Transverse colon (tissue), 4 donors: ENCODE measurements at regions not wholly inside any gene's neighbourhood (a gene's known extent, or its start where the extent isn't known, plus 50 kb on each side); places are given as distances from the start of the nearest gene placed in this dataset.
"Not testable (repeated sequence)": the region's sequence is repeated elsewhere in the genome, so short reads cannot be mapped to it uniquely, and the experiment has no call there.

Experiments used
- DNase-seq: peaks from one replicate; pipeline ENCODE4 v3.0.0-alpha.2; 2019
- H3K27ac ChIP-seq, 4 donors: fragments of 200-600 bp; sonication (generic); 2 replicates each; pipeline ENCODE4 v1.5.1; 2016 to 2018; ENCODE audit warnings: inconsistent platforms in 4 of 4
- H3K27me3 ChIP-seq: fragments of 200-600 bp; sonication (generic); 2 replicates; pipeline ENCODE4 v1.5.1; 2017; ENCODE audit warnings: inconsistent platforms
- H3K36me3 ChIP-seq, 4 donors: fragments of 200-600 bp; sonication (generic); 2 replicates each; pipeline ENCODE4 v1.5.1; 2017 to 2019; ENCODE audit warnings: inconsistent platforms in 4 of 4
- H3K4me1 ChIP-seq, 4 donors: fragments of 200-600 bp; sonication (generic); 2 replicates each; pipeline ENCODE4 v1.5.1; 2017 to 2020; ENCODE audit warnings: inconsistent platforms in 4 of 4
- H3K4me3 ChIP-seq, 4 donors: fragments of 200-600 bp; sonication (generic); 1 replicate in 1 of 4; 2 replicates in 3 of 4; pipeline versions ENCODE4 v1.5.1 to v1.6.1; 2017 to 2019; ENCODE audit warnings: inconsistent platforms in 4 of 4
- H3K9me3 ChIP-seq, 2 donors: fragments of 200-600 bp; sonication (generic); 2 replicates each; pipeline ENCODE4 v1.5.1; 2017 to 2019; ENCODE audit warnings: inconsistent platforms in 2 of 2
- EP300 ChIP-seq: sonication (generic); formaldehyde crosslinking; IDR thresholded peaks from one replicate; pipeline ENCODE4 v1.6.1; 2017; ENCODE audit warnings: antibody characterized with exemption, low read depth
- POLR2A ChIP-seq: fragments of 450-650 bp; IDR thresholded peaks from one replicate; pipeline ENCODE4 v1.6.1; 2016; ENCODE audit warnings: antibody characterized with exemption, mild to moderate bottlenecking, moderate library complexity
- POLR2AphosphoS5 ChIP-seq, 3 donors: sonication (generic); formaldehyde crosslinking; IDR thresholded peaks; one replicate each; pipeline ENCODE4 v1.6.1; 2016; ENCODE audit warnings: antibody characterized with exemption in 3 of 3
- WGBS, 2 donors: methylation state at CpG; one replicate each; pipeline ENCODE4 v1.1.5; 2018; ENCODE audit warnings: low coverage in 1 of 2; 5-methylcytosine and 5-hydroxymethylcytosine counted together
- in situ Hi-C, 4 donors: fragments of 200-750 bp; cut with MboI; loops; one replicate each; pipeline versions ENCODE4 v1.15.0 to v1.15.1; 2017; ENCODE audit warnings: low sequenced_read_pairs in 3 of 4, low pct_ligation_motif_present in 1 of 4, low pct_unique_long_range_greater_than_20kb in 1 of 4
- intact Hi-C: fragments of 100-400 bp; cut with DNase I; formaldehyde crosslinking; loops from one replicate; pipeline ENCODE4 v1.15.1; 2023; ENCODE audit warnings: low total_unique reads
- TF ChIP-seq, protein P1 (sequence below), 5 experiments: fragments of 200-600 bp in 3 of 5; fragments of 450-650 bp in 2 of 5; sonication (generic) in 3 of 5; IDR thresholded peaks; 1 replicate in 2 of 5; 2 replicates in 3 of 5; pipeline ENCODE4 v1.5.1; 2016 to 2017; ENCODE audit warnings: antibody characterized with exemption in 5 of 5, inconsistent platforms in 3 of 5, mild to moderate bottlenecking in 2 of 5, moderate library complexity in 1 of 5

DNA sequence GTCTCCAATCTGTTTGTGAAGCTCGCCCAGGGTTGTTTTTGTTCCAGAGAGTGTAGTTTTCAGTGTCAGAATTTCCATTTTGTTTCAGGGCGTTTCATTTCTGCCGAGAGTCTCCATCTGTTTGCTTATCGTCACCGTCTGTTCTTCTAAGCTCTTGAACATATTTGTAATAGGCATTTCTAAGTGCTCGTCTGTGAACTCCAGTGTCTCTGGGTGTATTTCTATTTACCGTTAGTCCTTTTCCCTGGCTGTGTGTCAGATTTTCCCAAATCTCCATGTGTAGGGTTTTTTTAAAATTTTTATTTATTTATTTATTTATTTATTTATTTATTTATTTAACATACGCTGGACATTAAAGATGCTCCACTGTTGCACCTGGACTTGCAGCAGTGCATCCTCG is 62.5 kb upstream of the LRPAP1 start:
- H3K36me3 ChIP-seq, H3K9me3 ChIP-seq, in situ Hi-C loops, H3K4me1 ChIP-seq, H3K27me3 ChIP-seq, H3K4me3 ChIP-seq, intact Hi-C loops, H3K27ac ChIP-seq, DNase-seq: not testable (repeated sequence)
- 75 to 79% methylated on average over 5 to 9 of the region's 9 CpGs for WGBS, 2 donors

DNA sequence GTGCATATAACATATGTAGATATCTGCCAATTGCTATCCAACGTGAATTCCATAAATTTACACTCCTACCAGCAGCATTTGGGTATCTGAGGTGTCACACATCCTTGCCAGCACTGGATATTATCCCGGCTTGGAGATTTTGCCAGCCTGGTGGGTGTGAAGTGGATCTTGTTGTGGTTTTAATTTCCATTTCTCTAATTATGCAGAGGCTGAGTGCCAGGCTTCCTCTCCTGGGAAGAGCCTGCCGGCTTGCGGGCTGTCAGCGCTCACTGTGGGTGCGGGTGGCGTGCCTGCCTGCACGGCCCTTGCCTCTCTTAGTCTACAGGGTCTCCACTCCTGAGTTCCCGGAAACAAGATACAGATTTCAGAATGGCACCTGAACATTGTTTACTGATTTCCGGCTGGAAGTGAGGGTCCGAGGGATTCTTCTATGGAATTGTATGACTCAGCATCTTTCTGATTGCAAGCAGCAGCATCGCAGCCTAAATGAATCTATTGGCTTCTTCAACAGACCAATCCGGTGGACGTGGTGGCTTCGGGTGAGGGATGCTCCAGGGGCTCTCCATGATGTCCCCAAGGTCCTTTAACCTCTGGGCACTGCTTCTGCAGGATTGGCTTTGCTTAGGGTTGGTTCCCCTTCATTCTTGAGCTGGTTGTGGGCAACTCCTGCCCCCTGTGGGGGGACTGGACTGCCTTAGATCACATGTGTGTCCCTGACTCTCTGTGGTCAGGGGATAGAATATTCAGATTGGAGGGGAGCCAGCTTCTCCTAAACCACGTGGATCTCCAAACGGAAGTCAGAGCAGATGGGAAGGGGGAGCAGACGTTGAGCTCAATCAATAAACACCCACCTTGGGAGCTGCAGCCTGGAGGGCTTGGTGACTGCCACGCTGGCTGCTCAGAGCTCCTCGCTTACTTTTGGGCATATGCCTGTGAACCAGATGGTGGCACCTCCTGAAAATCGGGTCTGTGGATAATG is 58.0 kb upstream of the LRPAP1 start:
- 40 to 65% methylated on average over 1 to 21 of the region's 21 CpGs for WGBS, 2 donors
- H3K27ac ChIP-seq, H3K9me3 ChIP-seq, H3K36me3 ChIP-seq, H3K4me3 ChIP-seq, in situ Hi-C loops, H3K4me1 ChIP-seq, H3K27me3 ChIP-seq, DNase-seq, intact Hi-C loops: not testable (repeated sequence)

DNA sequence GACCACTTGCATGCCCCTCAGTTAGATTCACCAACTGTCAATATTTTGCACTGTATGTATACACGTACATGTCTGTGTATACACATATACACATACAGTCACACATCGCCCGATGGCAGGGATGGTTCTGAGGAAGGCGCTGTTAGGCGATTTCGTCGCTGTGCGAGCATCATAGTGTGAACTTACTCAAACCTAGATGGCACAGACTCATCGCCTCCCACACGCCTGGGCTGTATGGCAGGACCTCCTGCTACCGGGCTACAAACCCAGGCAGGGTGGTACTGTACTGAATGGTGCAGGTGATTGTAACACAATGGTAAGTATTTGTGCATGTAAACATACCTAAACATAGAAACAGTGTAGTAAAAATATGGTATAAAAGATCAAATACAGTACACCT is 57.2 kb upstream of the LRPAP1 start:
- H3K27me3 ChIP-seq, DNase-seq, H3K4me3 ChIP-seq, H3K9me3 ChIP-seq, H3K27ac ChIP-seq, H3K36me3 ChIP-seq, intact Hi-C loops, in situ Hi-C loops, H3K4me1 ChIP-seq: not testable (repeated sequence)
- 87% methylated on average over 11 of the region's 11 CpGs; no CpG with 5 or more reads in 1 of the 2 donors for WGBS, 2 donors

DNA sequence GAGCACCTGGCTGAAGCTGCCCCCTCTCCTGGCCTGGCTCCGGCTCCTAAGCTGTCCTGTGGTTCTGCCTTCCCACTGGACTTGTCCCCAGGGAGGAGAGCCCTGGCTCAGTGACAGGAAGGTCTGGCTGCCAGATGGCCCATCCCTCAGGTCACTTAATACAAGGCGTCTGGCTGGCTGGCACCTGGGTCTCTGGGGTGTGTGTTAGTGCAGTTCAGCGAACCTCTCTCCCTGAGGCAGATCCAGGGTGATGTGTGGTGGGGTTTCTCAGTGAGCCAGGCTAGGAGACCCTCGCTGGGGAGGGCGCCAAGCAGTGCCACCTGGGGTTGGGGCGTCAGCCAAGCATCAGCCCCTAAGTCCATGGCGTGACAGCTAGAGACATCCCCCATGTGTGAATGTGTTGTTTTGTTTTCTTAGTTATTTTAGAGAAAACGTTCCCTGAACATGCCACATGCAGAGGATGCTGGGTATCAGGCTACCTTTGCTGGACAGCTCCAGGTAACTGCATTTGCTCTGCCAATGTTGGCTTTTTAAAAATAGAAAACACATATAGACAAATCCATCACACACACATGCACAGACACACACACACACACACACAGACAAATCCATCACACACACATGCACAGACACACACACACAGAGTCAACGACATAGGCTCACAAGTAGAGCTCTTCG is 56.4 kb upstream of the LRPAP1 start:
- in situ Hi-C loops, DNase-seq, H3K4me1 ChIP-seq, intact Hi-C loops, H3K4me3 ChIP-seq, H3K9me3 ChIP-seq, H3K36me3 ChIP-seq, H3K27me3 ChIP-seq, H3K27ac ChIP-seq: not testable (repeated sequence)
- WGBS, 2 donors, result 17 to 46% methylated on average over 1 to 9 of the region's 10 CpGs

DNA sequence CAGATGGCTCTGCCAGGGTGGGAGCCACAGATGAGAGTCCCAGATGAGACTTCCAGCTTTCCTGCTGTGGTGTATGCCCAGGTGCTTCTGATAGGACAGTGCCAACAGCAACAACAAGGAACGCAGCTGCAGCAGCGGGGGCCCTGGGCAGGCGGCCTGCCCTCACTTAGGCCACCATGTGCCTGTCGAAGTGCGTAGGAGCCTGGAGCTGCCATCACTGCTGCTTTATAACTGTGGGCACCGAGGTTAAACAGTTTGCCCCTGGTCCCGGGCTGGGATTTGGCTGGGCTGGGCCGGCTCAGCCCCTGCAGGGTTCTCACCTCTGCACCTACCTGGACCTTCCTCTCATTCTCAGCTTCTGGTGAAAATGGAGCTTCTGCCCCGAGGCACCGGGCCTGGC is 54.4 kb upstream of the LRPAP1 start:
- in situ Hi-C loops, H3K36me3 ChIP-seq, DNase-seq, H3K27ac ChIP-seq, intact Hi-C loops, H3K4me3 ChIP-seq, H3K9me3 ChIP-seq, H3K4me1 ChIP-seq, H3K27me3 ChIP-seq: not testable (repeated sequence)
- WGBS, 2 donors, result 93% methylated on average over 9 of the region's 10 CpGs; no CpG with 5 or more reads in 1 of the 2 donors

DNA sequence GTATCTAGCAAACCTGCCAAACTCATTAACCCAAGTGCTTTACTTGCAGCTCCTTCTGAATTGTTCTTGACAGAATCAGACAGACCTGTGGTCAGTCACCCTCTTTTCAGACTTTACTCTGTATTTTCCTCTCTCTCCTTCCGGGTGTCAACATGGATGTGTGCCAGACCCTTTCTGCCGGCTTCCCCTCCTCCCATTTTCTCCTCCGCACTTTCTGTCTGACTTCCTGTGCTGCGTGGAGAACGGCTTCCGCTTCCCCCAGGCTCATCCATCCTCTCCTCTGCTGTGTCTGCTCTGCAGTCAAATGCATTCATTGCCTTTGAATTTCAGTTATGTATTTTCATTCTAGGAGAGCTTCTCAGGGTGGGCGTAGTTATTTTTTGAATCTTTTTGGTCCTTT is 53.3 kb upstream of the LRPAP1 start:
- H3K4me1 ChIP-seq, in situ Hi-C loops, H3K36me3 ChIP-seq, H3K4me3 ChIP-seq, H3K27ac ChIP-seq, DNase-seq, H3K9me3 ChIP-seq, intact Hi-C loops, H3K27me3 ChIP-seq: not testable (repeated sequence)
- 0 to 36% methylated on average over 1 to 7 of the region's 7 CpGs for WGBS, 2 donors

DNA sequence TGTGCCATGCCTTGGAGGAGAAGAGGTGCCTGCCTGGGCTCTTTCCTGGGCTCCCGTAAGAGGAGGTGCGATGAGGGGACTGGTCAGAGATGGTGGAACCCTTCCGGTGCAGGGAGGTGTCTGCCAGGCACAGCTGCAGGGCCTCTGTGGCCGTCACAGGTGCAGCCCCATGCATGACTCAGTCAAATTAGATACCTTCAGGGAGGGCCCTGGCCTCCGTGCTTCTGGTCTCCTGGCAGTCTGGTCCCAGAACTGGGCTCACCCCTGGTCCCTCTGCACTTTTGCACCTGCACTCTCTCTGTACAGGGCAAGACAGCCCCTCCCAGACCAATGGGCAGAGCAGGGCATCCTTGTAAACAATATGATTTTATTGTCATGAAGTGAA is 49.9 kb upstream of the LRPAP1 start:
- peaks cover 0 to 6% (median 2%) of the 10 kb centered on the region in 4 donors for H3K4me1 ChIP-seq
- intact Hi-C loops, result no loop called here
- H3K27me3 ChIP-seq, result no peaks in the 10 kb centered on the region
- no peak for TF ChIP-seq EP300
- no peak for TF ChIP-seq POLR2AphosphoS5 (IDR thresholded peaks at IDR 0.05)
- TF ChIP-seq, protein P1, sequence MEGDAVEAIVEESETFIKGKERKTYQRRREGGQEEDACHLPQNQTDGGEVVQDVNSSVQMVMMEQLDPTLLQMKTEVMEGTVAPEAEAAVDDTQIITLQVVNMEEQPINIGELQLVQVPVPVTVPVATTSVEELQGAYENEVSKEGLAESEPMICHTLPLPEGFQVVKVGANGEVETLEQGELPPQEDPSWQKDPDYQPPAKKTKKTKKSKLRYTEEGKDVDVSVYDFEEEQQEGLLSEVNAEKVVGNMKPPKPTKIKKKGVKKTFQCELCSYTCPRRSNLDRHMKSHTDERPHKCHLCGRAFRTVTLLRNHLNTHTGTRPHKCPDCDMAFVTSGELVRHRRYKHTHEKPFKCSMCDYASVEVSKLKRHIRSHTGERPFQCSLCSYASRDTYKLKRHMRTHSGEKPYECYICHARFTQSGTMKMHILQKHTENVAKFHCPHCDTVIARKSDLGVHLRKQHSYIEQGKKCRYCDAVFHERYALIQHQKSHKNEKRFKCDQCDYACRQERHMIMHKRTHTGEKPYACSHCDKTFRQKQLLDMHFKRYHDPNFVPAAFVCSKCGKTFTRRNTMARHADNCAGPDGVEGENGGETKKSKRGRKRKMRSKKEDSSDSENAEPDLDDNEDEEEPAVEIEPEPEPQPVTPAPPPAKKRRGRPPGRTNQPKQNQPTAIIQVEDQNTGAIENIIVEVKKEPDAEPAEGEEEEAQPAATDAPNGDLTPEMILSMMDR (IDR thresholded peaks at IDR 0.05), result no peak
- TF ChIP-seq POLR2A, result no peak
- no peak for DNase-seq
- in situ Hi-C loops, result no loop called here
- H3K27ac ChIP-seq, result no peak overlapping the region
- H3K36me3 ChIP-seq, result no peaks in the 10 kb centered on the region
- 61% methylated on average over 5 of the region's 5 CpGs; no CpG with 5 or more reads in 1 of the 2 donors for WGBS, 2 donors
- no peak overlapping the region for H3K4me3 ChIP-seq
- no peaks in the 10 kb centered on the region for H3K9me3 ChIP-seq
